A549 (cell line): ENCODE measurements at regions not wholly inside any gene's neighbourhood (a gene's known extent, or its start where the extent isn't known, plus 50 kb on each side); places are given as distances from the start of the nearest gene placed in this dataset.
A peak's percentile ranks its signal among the peaks of the same experiment; 100 is the strongest.

Source experiments
- ATAC-seq, 2 experiments: fragments of 200-7000 bp in 1 of 2; fragments of >200 bp in 1 of 2; cut with Nextera tagmentation in 1 of 2; cut with Tn5 transposase in 1 of 2; 3 replicates each; pipeline versions ENCODE4 v1.8.0 to v1.9.1; 2018 to 2020; ENCODE audit warnings: mild to moderate bottlenecking in 1 of 2, moderate library complexity in 1 of 2
- CTCF ChIA-PET: fragments of 300-600 bp; sonication (Branson Sonifier 250); formaldehyde crosslinking; extraction: SDS; loops from one replicate; lab custom pipeline; 2021; ENCODE audit warnings: antibody characterized with exemption, inconsistent platforms; lab: Yijun Ruan, JAX
- POLR2A ChIA-PET: fragments of 350-600 bp; formaldehyde crosslinking; extraction: SDS; loops from one replicate; lab custom pipeline; 2021; ENCODE audit warnings: antibody characterized with exemption, inconsistent platforms; lab: Yijun Ruan, JAX
- DNase-seq, 2 experiments: peaks; one replicate each; pipeline versions ENCODE4 v3.0.0 to v3.0.0-alpha.2; 2011 to 2016; ENCODE audit warnings: low read depth in 1 of 2, low spot score in 1 of 2
- FAIRE-seq: peaks from 2 replicates; lab custom pipeline; 2011; peaks lifted over from hg19 to GRCh38; lab: Jason Lieb, UNC
- H3K27ac ChIP-seq, 2 experiments: fragments of >200 bp; sonication (Bioruptor Twin); formaldehyde crosslinking; 3 replicates each; pipeline ENCODE4 v1.5.1; 2016 to 2017
- H3K4me1 ChIP-seq: fragments of >200 bp; sonication (Bioruptor Twin); formaldehyde crosslinking; 3 replicates; pipeline ENCODE4 v1.6.1; 2016
- H3K4me2 ChIP-seq: fragments of >200 bp; sonication (Bioruptor Twin); formaldehyde crosslinking; 3 replicates; pipeline ENCODE4 v1.6.1; 2016
- H3K4me3 ChIP-seq: fragments of >200 bp; sonication (Bioruptor Twin); formaldehyde crosslinking; 3 replicates; pipeline ENCODE4 v1.5.1; 2016
- H3K9me3 ChIP-seq: fragments of >200 bp; sonication (Bioruptor Twin); formaldehyde crosslinking; 3 replicates; pipeline ENCODE4 v1.6.1; 2016
- CBX2 ChIP-seq: fragments of 200-600 bp; sonication (generic); IDR thresholded peaks from 2 replicates; pipeline ENCODE4 v1.6.1; 2016; ENCODE audit warnings: low read depth, mild to moderate bottlenecking, borderline replicate concordance
- CBX8 ChIP-seq: fragments of 200-600 bp; sonication (generic); IDR thresholded peaks from 2 replicates; pipeline ENCODE4 v1.6.1; 2016
- CHD2 ChIP-seq: fragments of 150-350 bp; IDR thresholded peaks from 2 replicates; pipeline ENCODE4 v1.6.1; 2014; ENCODE audit warnings: low read length; ENCODE audit not compliant: partially characterized antibody
- CHD4 ChIP-seq: fragments of 200-600 bp; sonication (generic); IDR thresholded peaks from 2 replicates; pipeline ENCODE4 v1.6.1; 2016; ENCODE audit warnings: antibody characterized with exemption, mild to moderate bottlenecking, borderline replicate concordance
- CTCF ChIP-seq: fragments of >200 bp; sonication (Bioruptor Twin); formaldehyde crosslinking; IDR thresholded peaks from 3 replicates; pipeline ENCODE4 v1.5.1; 2016
- E2F6 ChIP-seq: IDR thresholded peaks from 2 replicates; pipeline ENCODE4 v1.6.1; 2012; ENCODE audit warnings: low read depth, borderline replicate concordance
- EP300 ChIP-seq, 2 experiments: fragments of >200 bp; sonication (Bioruptor Twin); formaldehyde crosslinking; IDR thresholded peaks; 2 replicates in 1 of 2; 3 replicates in 1 of 2; pipeline ENCODE4 v1.6.1; 2016 to 2017
- ESRRA ChIP-seq: fragments of 150-350 bp; IDR thresholded peaks from 2 replicates; pipeline ENCODE4 v1.6.1; 2014; ENCODE audit warnings: mild to moderate bottlenecking, low read length, borderline replicate concordance
- HES2 ChIP-seq: fragments of >200 bp; sonication (Bioruptor Twin); formaldehyde crosslinking; IDR thresholded peaks from 2 replicates; pipeline ENCODE4 v1.6.1; 2016
- HEYL ChIP-seq: fragments of 250-450 bp; sonication (Bioruptor Pico); IDR thresholded peaks from 2 replicates; pipeline ENCODE4 v1.8.0; 2021; ENCODE audit warnings: mild to moderate bottlenecking, moderate library complexity
- HMGXB4 ChIP-seq: fragments of 250-450 bp; sonication (Bioruptor Pico); IDR thresholded peaks from 2 replicates; pipeline ENCODE4 v1.5.0; 2021; ENCODE audit warnings: mild to moderate bottlenecking, moderate library complexity, borderline replicate concordance
- JUN ChIP-seq, 2 experiments: fragments of >200 bp; sonication (Bioruptor Twin); formaldehyde crosslinking; IDR thresholded peaks; 2 replicates in 1 of 2; 3 replicates in 1 of 2; pipeline ENCODE4 v1.6.1; 2016 to 2017
- KDM1A ChIP-seq: fragments of 200-600 bp; sonication (generic); IDR thresholded peaks from 2 replicates; pipeline ENCODE4 v1.6.1; 2016; ENCODE audit warnings: low read depth, mild to moderate bottlenecking
- MAFK ChIP-seq: fragments of 450-650 bp; IDR thresholded peaks from 2 replicates; pipeline ENCODE4 v1.6.1; 2014; ENCODE audit not compliant: partially characterized antibody
- NFE2L2 ChIP-seq: fragments of 150-350 bp; conservative IDR thresholded peaks from 2 replicates; pipeline ENCODE4 v1.6.1; 2014; ENCODE audit warnings: low read length
- NR3C1 ChIP-seq: fragments of >200 bp; sonication (Bioruptor Twin); formaldehyde crosslinking; IDR thresholded peaks from 3 replicates; pipeline ENCODE4 v1.6.1; 2017
- RARB ChIP-seq: fragments of 250-450 bp; sonication (Bioruptor Pico); IDR thresholded peaks from 2 replicates; pipeline ENCODE4 v1.8.0; 2021; ENCODE audit warnings: mild to moderate bottlenecking, moderate library complexity
- RCOR1 ChIP-seq: fragments of 150-350 bp; IDR thresholded peaks from 2 replicates; pipeline ENCODE4 v1.6.1; 2014; ENCODE audit warnings: antibody characterized with exemption, low read length, low read depth
- REST ChIP-seq: fragments of 200-600 bp; sonication (generic); IDR thresholded peaks from 2 replicates; pipeline ENCODE4 v1.6.1; 2016; ENCODE audit warnings: antibody characterized with exemption, mild to moderate bottlenecking, moderate library complexity
- RFX5 ChIP-seq: fragments of 450-650 bp; IDR thresholded peaks from 2 replicates; pipeline ENCODE4 v1.7.1; 2014; ENCODE audit warnings: antibody characterized with exemption, mild to moderate bottlenecking, moderate library complexity
- TFCP2L1 ChIP-seq: fragments of 250-450 bp; sonication (Bioruptor Pico); IDR thresholded peaks from 2 replicates; pipeline ENCODE4 v1.5.0; 2021; ENCODE audit warnings: mild to moderate bottlenecking
- ZNF302 ChIP-seq: fragments of 250-450 bp; sonication (Bioruptor Pico); IDR thresholded peaks from 2 replicates; pipeline ENCODE4 v1.9.0; 2021; ENCODE audit warnings: inconsistent platforms, mild to moderate bottlenecking, moderate library complexity
- ZSCAN20 ChIP-seq: fragments of 250-450 bp; sonication (Bioruptor Pico); IDR thresholded peaks from 2 replicates; pipeline ENCODE4 v1.8.0; 2022; ENCODE audit warnings: mild to moderate bottlenecking, moderate library complexity
- WGBS: methylation state at CpG from one replicate; pipeline ENCODE4 v1.1.6; 2017; ENCODE audit errors: missing lambda C conversion rate; 5-methylcytosine and 5-hydroxymethylcytosine counted together

GRCh38 chr2:34552337-34552736 lies 953.2 kb upstream of the FAM98A start:
- ChIA-PET POLR2A (no interaction called here), CTCF (no interaction called here)
- no peaks in the 10 kb centered on the region for H3K9me3 ChIP-seq
- DNase-seq = no peak
- FAIRE-seq = no peak
- ATAC-seq = no peak
- WGBS = 43% methylated on average over 5 of the region's 5 CpGs
- no peaks in the 10 kb centered on the region for H3K4me1 ChIP-seq
- no peak for TF ChIP-seq CBX2
- no peak for TF ChIP-seq CTCF
- TF ChIP-seq RARB (CRISPR knock-in tag) = no peak
- TF ChIP-seq HMGXB4 (CRISPR knock-in tag) = no peak
- no peak for TF ChIP-seq KDM1A
- no peak for TF ChIP-seq NFE2L2
- TF ChIP-seq RFX5 = no peak
- no peak for TF ChIP-seq NR3C1
- TF ChIP-seq CHD2 = no peak
- no peak for TF ChIP-seq CBX8
- H3K4me3 ChIP-seq = no peak overlapping the region
- no peak overlapping the region for H3K4me2 ChIP-seq
- H3K27ac ChIP-seq = no peak overlapping the region

- WGBS = 56% methylated on average over 3 of the region's 3 CpGs
- Histone ChIP-seq H3K4me2 (no peak overlapping the region), H3K4me3 (no peak overlapping the region), H3K4me1 (no peaks in the 10 kb centered on the region), H3K27ac (no peak overlapping the region), H3K9me3 (no peaks in the 10 kb centered on the region; the same call in 2 of the 3 replicates)
- ChIA-PET POLR2A (no interaction called here), CTCF (no interaction called here)
- ATAC-seq (no peak), DNase-seq (no peak), FAIRE-seq (no peak)
- TF ChIP-seq HEYL (no peak), MAFK (peak; percentile 30)
These were observed 950.7 kb upstream of the FAM98A start for GRCh38 chr2:34549710-34550345.

GRCh38 chr2:34547900-34548299 lies 948.8 kb upstream of the FAM98A start:
- CTCF ChIA-PET = no interaction called here
- POLR2A ChIA-PET = no interaction called here
- FAIRE-seq = no peak
- H3K27ac ChIP-seq = no peak overlapping the region
- no peak for ATAC-seq
- no peak overlapping the region for H3K4me3 ChIP-seq
- 2% methylated on average over 3 of the region's 3 CpGs for WGBS
- H3K4me1 ChIP-seq = no peaks in the 10 kb centered on the region
- no peak for DNase-seq
- H3K4me2 ChIP-seq = no peak overlapping the region
- TF ChIP-seq E2F6 (no peak), CHD4 (no peak), REST (no peak), KDM1A (no peak), TFCP2L1 (CRISPR knock-in tag) (no peak), EP300 (IDR thresholded peaks at IDR 0.05) (no peak), JUN (IDR thresholded peaks at IDR 0.05) (no peak), HES2 (no peak), RCOR1 (no peak), ZSCAN20 (CRISPR knock-in tag) (no peak), CBX2 (no peak), ZNF302 (CRISPR knock-in tag) (no peak), ESRRA (no peak), RARB (CRISPR knock-in tag) (no peak)
- H3K9me3 ChIP-seq = peaks cover 3% of the 10 kb centered on the region; the same call in 1 of the 3 replicates
